GM12873 (cell line): ENCODE measurements at regions not wholly inside any gene's neighbourhood (a gene's known extent, or its start where the extent isn't known, plus 50 kb on each side); places are given as distances from the start of the nearest gene placed in this dataset.

Source experiments
- TF ChIP-seq, protein P1 (sequence below): IDR thresholded peaks from 2 replicates; pipeline ENCODE4 v1.5.1; 2012; ENCODE audit warnings: low read depth, mild to moderate bottlenecking, moderate library complexity, low read length, control low read depth; ENCODE audit not compliant: insufficient read depth; ENCODE audit errors: missing control alignments

DNA sequence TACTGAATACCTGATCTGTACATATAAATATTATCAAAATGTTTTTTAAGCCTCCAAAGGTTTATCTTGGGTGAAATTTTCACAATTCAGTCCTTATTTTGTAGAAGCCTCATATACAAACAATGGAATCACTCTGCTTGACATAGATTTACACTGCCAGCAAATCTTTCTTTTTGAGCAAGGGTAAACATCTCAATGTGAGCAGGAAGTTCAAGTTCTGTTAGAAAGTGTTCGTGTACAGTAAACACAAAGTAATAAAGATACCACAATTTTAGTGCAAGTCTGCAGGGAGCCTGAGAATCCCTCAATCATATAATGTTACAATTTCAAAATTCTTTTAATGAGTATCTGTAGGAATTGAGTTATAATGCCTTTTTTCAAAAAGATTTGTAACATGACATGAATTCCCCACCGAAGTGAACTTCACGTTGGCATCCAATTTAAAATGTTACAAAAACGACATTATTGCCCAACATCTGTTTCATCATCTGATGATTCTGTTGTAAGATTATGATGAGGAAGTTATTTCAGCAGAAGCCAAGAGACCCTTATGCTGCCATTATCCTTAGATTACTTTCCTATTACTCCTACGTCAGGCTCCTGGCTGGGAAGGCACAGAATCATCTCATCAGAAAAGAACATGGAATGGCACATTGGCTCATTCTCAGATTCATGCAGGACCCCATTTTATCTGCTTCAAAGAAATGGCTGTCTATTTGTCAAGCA lies 283.9 kb upstream of the ACVR2A start:
- TF ChIP-seq, protein P1, sequence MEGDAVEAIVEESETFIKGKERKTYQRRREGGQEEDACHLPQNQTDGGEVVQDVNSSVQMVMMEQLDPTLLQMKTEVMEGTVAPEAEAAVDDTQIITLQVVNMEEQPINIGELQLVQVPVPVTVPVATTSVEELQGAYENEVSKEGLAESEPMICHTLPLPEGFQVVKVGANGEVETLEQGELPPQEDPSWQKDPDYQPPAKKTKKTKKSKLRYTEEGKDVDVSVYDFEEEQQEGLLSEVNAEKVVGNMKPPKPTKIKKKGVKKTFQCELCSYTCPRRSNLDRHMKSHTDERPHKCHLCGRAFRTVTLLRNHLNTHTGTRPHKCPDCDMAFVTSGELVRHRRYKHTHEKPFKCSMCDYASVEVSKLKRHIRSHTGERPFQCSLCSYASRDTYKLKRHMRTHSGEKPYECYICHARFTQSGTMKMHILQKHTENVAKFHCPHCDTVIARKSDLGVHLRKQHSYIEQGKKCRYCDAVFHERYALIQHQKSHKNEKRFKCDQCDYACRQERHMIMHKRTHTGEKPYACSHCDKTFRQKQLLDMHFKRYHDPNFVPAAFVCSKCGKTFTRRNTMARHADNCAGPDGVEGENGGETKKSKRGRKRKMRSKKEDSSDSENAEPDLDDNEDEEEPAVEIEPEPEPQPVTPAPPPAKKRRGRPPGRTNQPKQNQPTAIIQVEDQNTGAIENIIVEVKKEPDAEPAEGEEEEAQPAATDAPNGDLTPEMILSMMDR: no peak

GRCh38 chr2:147559070-147559725 lies 285.6 kb upstream of the ACVR2A start:
- TF ChIP-seq, protein P1: no peak

- TF ChIP-seq, protein P1: no peak
These were observed 286.2 kb upstream of the ACVR2A start for GRCh38 chr2:147558620-147559019.

GRCh38 chr2:147554521-147555107 lies 290.2 kb upstream of the ACVR2A start:
- TF ChIP-seq, protein P1: no peak

- TF ChIP-seq, protein P1: no peak
These were observed 291.0 kb upstream of the ACVR2A start for GRCh38 chr2:147553775-147554271.

DNA sequence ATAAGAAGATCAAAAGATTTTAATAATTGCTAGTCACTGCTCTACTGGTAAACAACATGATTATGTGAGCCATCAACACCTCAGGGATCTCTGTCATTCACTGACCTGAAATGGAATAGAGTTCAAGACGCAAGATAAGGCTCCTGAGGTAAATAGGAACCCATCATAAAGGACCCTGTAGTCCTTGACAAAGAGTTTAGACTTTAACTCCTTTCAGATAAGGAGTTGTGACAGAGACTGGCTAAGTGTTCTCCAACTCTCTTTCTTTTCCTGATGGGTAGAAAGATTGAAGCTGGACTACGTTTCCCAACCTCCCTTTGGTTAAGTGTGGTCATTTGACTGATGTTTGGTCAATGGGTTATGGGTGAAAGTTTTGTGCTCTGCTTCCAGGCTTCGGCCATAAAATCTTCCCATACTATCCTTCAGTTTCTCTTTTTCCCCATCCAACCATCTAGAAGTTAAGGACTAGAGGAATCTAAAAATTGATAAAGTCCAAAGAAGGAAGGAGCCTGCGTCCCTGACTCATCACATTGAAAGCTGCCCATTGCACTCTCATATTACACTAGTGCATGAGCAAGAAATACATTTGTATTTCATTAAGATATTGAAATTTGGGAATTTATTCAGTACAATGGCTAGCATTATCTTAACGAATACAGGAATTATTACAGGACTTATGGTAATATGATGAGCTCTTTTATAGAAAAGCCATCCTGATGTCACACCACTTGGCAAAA lies 293.7 kb upstream of the ACVR2A start:
- TF ChIP-seq, protein P1: no peak
